Coronary artery (tissue), 2 donors: ENCODE measurements at regions not wholly inside any gene's neighbourhood (a gene's known extent, or its start where the extent isn't known, plus 50 kb on each side); places are given as distances from the start of the nearest gene placed in this dataset.

Source experiments
- DNase-seq: peaks from one replicate; pipeline ENCODE4 v3.0.0-alpha.2; 2017; ENCODE audit warnings: low spot score
- H3K27ac ChIP-seq, 2 donors: fragments of 200-600 bp; sonication (generic); one replicate each; pipeline ENCODE4 v1.5.1; 2016 to 2019
- H3K4me3 ChIP-seq: fragments of 200-600 bp; sonication (generic); 2 replicates; pipeline ENCODE4 v1.5.1; 2016; ENCODE audit warnings: mild to moderate bottlenecking, moderate library complexity
- TF ChIP-seq, protein P1 (sequence below): fragments of 200-600 bp; sonication (generic); IDR thresholded peaks from one replicate; pipeline ENCODE4 v1.5.1; 2019; ENCODE audit warnings: antibody characterized with exemption

DNA sequence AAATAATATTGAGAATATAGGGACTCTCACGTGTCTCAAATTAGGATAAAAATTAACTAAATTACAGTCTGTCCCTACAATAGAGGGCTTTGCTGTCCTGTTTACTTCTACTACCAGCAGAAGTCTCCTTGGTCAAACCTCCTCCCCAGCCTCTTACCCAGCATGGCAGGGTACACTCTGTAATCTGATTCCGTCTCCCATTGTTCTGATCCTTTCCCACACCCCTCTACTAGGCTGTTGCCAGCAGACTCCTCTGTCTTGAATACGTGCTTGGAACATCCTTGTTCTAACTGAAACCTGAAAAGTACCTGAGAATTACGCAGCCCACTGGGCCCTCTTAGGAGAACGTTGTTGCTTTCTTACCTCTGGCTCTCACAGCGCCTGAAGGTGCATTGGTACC, 112.2 kb upstream of the PREP start:
- TF ChIP-seq, protein P1, sequence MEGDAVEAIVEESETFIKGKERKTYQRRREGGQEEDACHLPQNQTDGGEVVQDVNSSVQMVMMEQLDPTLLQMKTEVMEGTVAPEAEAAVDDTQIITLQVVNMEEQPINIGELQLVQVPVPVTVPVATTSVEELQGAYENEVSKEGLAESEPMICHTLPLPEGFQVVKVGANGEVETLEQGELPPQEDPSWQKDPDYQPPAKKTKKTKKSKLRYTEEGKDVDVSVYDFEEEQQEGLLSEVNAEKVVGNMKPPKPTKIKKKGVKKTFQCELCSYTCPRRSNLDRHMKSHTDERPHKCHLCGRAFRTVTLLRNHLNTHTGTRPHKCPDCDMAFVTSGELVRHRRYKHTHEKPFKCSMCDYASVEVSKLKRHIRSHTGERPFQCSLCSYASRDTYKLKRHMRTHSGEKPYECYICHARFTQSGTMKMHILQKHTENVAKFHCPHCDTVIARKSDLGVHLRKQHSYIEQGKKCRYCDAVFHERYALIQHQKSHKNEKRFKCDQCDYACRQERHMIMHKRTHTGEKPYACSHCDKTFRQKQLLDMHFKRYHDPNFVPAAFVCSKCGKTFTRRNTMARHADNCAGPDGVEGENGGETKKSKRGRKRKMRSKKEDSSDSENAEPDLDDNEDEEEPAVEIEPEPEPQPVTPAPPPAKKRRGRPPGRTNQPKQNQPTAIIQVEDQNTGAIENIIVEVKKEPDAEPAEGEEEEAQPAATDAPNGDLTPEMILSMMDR: no peak

GRCh38 chr6:105514306-105514705, 111.4 kb upstream of the PREP start:
- DNase-seq: no peak
- Histone ChIP-seq H3K27ac (no peak overlapping the region), H3K4me3 (no peak overlapping the region)
- TF ChIP-seq, protein P1: no peak

More for the DNA sequence above, 112.2 kb upstream of the PREP start:
- Histone ChIP-seq H3K27ac (no peak overlapping the region), H3K4me3 (no peak overlapping the region)
- no peak for DNase-seq

DNA sequence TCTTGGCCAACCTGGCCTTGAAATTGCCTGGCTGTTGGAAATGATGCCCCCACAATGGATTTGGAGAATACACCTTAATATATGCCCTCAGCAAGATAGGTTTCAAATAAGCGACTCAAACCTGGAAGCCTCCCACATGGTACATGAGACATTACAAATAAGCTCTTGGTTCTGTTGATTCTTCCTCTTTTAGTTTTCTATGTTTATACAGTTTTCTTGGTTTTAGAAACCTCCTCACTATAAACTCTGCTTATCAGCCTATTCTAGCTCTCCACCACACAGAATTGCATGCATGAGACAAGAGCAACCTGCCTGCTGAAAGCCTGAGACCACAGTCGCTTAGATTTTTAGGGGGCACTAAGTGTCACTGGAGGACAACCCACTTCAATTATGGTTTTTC, 108.8 kb upstream of the PREP start:
- no peak for DNase-seq
- TF ChIP-seq, protein P1: no peak
- Histone ChIP-seq H3K27ac (no peak overlapping the region), H3K4me3 (no peak overlapping the region)

DNA sequence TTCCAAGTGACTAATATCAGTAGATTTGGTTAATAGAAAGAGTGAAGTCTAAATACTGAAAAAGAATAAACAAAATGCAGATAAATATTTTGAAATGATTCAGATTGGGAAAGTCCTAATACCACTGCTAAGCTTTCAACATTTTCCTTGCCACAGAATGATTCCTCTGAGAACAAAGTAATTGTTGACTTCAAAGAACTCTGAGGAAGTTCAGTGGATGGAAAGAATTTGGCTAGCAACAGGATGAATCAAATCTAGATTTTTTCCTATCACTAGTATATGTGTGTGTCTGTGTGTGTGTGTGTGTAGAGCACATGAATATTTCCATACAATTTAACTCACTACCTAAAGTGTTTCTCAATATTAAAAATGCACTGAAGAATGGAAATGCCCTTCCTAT, 107.9 kb upstream of the PREP start:
- Histone ChIP-seq H3K4me3 (no peak overlapping the region), H3K27ac (no peak overlapping the region)
- TF ChIP-seq, protein P1: no peak
- no peak for DNase-seq

- Histone ChIP-seq H3K4me3 (no peak overlapping the region), H3K27ac (no peak overlapping the region)
- TF ChIP-seq, protein P1: no peak
- DNase-seq: no peak
These were observed 106.8 kb upstream of the PREP start for GRCh38 chr6:105509506-105510331.

GRCh38 chr6:105507811-105508210, 104.9 kb upstream of the PREP start:
- no peak overlapping the region for H3K4me3 ChIP-seq
- TF ChIP-seq, protein P1: no peak

GRCh38 chr6:105504706-105505105, 101.8 kb upstream of the PREP start:
- Histone ChIP-seq H3K27ac (no peak overlapping the region), H3K4me3 (no peak overlapping the region)
- TF ChIP-seq, protein P1: no peak
- no peak for DNase-seq

More at GRCh38 chr6:105507811-105508210, 104.9 kb upstream of the PREP start:
- no peak overlapping the region for H3K27ac ChIP-seq
- DNase-seq: no peak
